Gastroesophageal sphincter (tissue), 3 donors: ENCODE measurements at regions not wholly inside any gene's neighbourhood (a gene's known extent, or its start where the extent isn't known, plus 50 kb on each side); places are given as distances from the start of the nearest gene placed in this dataset.

Source experiments
- EP300 ChIP-seq: sonication (generic); formaldehyde crosslinking; IDR thresholded peaks from one replicate; pipeline ENCODE4 v1.6.1; 2017; ENCODE audit warnings: antibody characterized with exemption, mild to moderate bottlenecking
- POLR2A ChIP-seq, 2 donors: fragments of 450-650 bp; IDR thresholded peaks; one replicate each; pipeline ENCODE4 v1.6.1; 2017; ENCODE audit warnings: antibody characterized with exemption in 2 of 2, mild to moderate bottlenecking in 2 of 2, moderate library complexity in 1 of 2
- TF ChIP-seq, protein P1 (sequence below), 4 experiments: fragments of 200-600 bp in 2 of 4; fragments of 450-650 bp in 2 of 4; sonication (generic) in 1 of 4; IDR thresholded peaks; one replicate each; pipeline ENCODE4 v1.5.1; 2017 to 2019; ENCODE audit warnings: antibody characterized with exemption in 4 of 4, mild to moderate bottlenecking in 2 of 4, moderate library complexity in 2 of 4

DNA sequence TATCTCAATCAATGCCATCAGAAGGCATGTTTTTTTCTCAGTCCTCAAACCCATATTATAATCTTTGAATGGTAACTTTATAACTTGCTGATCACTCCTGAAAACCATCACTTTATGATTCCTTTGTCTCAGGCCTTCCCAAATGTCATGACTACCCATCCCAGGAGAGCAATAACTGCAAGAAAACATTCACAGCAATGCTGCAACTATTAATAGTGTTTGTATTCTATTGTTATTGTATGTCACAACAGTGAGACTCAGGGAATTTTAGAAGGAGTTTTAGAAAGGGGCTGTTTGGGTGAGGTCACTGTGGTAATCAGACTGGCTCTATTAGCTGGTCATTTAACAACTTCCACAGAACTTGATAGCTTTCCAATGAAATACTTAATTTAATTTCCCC, 301.4 kb upstream of the TBX18 start:
- TF ChIP-seq EP300 (no peak), POLR2A (IDR thresholded peaks at IDR 0.05) (no peak)
- TF ChIP-seq, protein P1, sequence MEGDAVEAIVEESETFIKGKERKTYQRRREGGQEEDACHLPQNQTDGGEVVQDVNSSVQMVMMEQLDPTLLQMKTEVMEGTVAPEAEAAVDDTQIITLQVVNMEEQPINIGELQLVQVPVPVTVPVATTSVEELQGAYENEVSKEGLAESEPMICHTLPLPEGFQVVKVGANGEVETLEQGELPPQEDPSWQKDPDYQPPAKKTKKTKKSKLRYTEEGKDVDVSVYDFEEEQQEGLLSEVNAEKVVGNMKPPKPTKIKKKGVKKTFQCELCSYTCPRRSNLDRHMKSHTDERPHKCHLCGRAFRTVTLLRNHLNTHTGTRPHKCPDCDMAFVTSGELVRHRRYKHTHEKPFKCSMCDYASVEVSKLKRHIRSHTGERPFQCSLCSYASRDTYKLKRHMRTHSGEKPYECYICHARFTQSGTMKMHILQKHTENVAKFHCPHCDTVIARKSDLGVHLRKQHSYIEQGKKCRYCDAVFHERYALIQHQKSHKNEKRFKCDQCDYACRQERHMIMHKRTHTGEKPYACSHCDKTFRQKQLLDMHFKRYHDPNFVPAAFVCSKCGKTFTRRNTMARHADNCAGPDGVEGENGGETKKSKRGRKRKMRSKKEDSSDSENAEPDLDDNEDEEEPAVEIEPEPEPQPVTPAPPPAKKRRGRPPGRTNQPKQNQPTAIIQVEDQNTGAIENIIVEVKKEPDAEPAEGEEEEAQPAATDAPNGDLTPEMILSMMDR (IDR thresholded peaks at IDR 0.05) = no peak
